ENCODE measurements at regions not wholly inside any gene's neighbourhood (a gene's known extent, or its start where the extent isn't known, plus 50 kb on each side); places are given as distances from the start of the nearest gene placed in this dataset.

- no peak for TF ChIP-seq ZNF747 (tag by site-specific recombination; IDR thresholded peaks at IDR 0.05)
- no peak for TF ChIP-seq ZBTB7A (tag by site-specific recombination; IDR thresholded peaks at IDR 0.05; ENCODE audit: low read depth)
- TF ChIP-seq ZNF423 (tag by site-specific recombination; IDR thresholded peaks at IDR 0.05) = no peak
- TF ChIP-seq REST (tag by site-specific recombination; IDR thresholded peaks at IDR 0.05) = no peak
- TF ChIP-seq ZNF292 (tag by site-specific recombination; IDR thresholded peaks at IDR 0.05; ENCODE audit: borderline replicate concordance, low read depth) = no peak
- TF ChIP-seq MZF1 (tag by site-specific recombination; IDR thresholded peaks at IDR 0.05; ENCODE audit: borderline replicate concordance) = no peak
- TF ChIP-seq ZNF121 (tag by site-specific recombination; IDR thresholded peaks at IDR 0.05) = no peak
- no peak for TF ChIP-seq CTCF (tag by site-specific recombination; IDR thresholded peaks at IDR 0.05)
Measured at GRCh38 chr21:15182731-15183130, 117.9 kb upstream of the NRIP1 start.

Measured in HEK293 (cell line).